ENCODE measurements at regions not wholly inside any gene's neighbourhood (a gene's known extent, or its start where the extent isn't known, plus 50 kb on each side); places are given as distances from the start of the nearest gene placed in this dataset.

DNA sequence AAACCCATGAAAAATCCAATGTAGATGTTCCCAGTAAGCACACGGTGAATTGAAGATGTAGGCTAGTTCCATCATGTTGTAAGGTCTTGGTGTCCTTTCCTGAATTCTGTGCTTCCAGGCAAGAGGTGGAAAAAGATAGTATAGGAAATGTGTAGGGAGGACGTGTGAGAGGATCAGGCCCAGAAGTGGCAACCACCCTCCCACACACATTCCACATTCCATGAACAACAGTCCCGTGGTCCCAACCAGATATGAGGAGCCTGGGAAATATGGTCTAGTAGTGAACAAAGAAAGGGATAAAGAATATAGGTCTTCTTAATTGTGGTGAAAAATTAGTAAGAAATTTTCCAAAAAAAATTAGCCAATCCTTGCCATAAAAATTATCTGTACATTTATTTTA is 1254.2 kb upstream of the SLC10A2 start:
- no peaks in the 10 kb centered on the region for H3K4me1 ChIP-seq (ENCODE audit: control insufficient read depth in 1 of 2, insufficient read depth in 2 of 2, low read length in 2 of 2)
- H3K27me3 ChIP-seq (ENCODE audit: low read depth, low read length) = no peaks in the 10 kb centered on the region
- H3K36me3 ChIP-seq (ENCODE audit: control insufficient read depth in 1 of 2, insufficient read depth in 2 of 2, low read length in 2 of 2) = no peaks in the 10 kb centered on the region
- no peak overlapping the region for H3K27ac ChIP-seq (ENCODE audit: low read length)
- H3K4me3 ChIP-seq (ENCODE audit: low read depth in 1 of 2, low read length in 2 of 2) = no peak overlapping the region
- no peaks in the 10 kb centered on the region for H3K9me3 ChIP-seq (ENCODE audit: control insufficient read depth in 1 of 2, low read length in 2 of 2)

DNA sequence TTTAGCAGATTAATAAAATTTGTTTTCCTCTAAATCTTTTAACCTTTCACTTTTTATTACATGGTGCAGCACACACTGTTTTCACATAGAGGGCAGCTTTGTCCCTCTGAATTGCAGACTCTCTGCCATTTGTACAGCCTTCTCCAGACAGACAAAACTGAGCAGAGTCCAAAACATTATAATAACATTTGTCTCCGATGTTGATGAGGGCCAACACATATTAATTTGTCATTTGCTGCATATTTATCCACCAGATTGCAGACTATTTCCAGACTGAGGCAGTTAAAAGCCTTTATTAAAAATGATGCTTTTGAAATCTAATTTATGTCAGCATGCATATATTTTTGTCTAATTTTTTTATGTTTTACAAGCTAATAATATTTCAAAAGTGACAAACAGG is 1251.9 kb upstream of the SLC10A2 start:
- Histone ChIP-seq H3K4me1 (ENCODE audit: control insufficient read depth in 1 of 2, insufficient read depth in 2 of 2, low read length in 2 of 2) (no peaks in the 10 kb centered on the region), H3K27me3 (ENCODE audit: low read depth, low read length) (no peaks in the 10 kb centered on the region), H3K36me3 (ENCODE audit: control insufficient read depth in 1 of 2, insufficient read depth in 2 of 2, low read length in 2 of 2) (no peaks in the 10 kb centered on the region), H3K4me3 (ENCODE audit: low read depth in 1 of 2, low read length in 2 of 2) (no peak overlapping the region), H3K9me3 (ENCODE audit: control insufficient read depth in 1 of 2, low read length in 2 of 2) (no peaks in the 10 kb centered on the region), H3K27ac (ENCODE audit: low read length) (no peak overlapping the region)

DNA sequence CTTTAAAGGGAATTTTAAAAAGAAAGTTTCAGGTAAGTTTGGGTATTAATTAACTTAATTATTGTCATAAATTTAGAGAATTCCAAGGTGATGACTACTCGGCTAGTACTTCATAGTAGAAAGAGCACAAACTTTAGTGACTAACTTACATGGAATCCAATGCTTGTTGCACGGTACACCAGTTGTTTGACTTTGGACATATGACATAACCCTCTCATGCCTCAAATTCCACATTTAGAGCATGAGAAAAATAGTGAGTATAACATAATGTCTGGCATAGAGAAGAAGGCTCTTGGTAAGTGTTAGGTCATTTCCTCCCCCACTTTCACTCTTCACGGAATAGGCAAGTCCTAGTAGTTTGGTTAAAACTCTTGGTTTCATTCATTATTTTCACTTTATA is 1249.4 kb upstream of the SLC10A2 start:
- Histone ChIP-seq H3K27me3 (ENCODE audit: low read depth, low read length) (no peaks in the 10 kb centered on the region), H3K9me3 (ENCODE audit: control insufficient read depth in 1 of 2, low read length in 2 of 2) (no peaks in the 10 kb centered on the region), H3K4me3 (ENCODE audit: low read depth in 1 of 2, low read length in 2 of 2) (no peak overlapping the region), H3K27ac (ENCODE audit: low read length) (no peak overlapping the region), H3K4me1 (ENCODE audit: control insufficient read depth in 1 of 2, insufficient read depth in 2 of 2, low read length in 2 of 2) (no peaks in the 10 kb centered on the region), H3K36me3 (ENCODE audit: control insufficient read depth in 1 of 2, insufficient read depth in 2 of 2, low read length in 2 of 2) (no peaks in the 10 kb centered on the region)

DNA sequence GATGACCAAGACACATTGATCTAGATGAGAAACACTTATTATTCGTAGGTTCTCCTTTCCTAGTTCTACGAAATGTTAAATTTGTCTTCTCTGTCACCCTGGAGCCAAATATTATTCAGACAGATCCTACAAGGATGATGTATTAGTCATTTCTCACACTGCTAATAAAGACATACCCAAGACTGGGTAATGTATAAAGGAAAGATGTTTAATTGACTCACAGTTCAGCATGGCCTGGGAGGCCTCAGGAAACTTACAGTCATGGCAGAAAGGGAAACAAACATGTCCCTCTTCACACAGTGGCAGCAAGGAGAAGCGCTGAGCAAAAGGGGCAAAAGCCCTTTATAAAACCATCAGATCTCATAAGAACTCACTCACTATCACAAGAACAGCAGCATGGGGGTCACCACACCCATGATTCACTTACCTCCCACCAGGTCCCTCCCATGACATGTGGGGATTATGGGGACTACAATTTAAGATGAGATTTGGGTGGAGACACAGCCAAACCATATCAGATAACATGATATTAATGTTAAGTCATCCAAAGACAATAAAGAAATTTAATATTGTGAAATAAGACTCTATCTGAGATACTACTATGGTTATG is 1248.8 kb upstream of the SLC10A2 start:
- Histone ChIP-seq H3K27ac (ENCODE audit: low read length) (no peak overlapping the region), H3K27me3 (ENCODE audit: low read depth, low read length) (no peaks in the 10 kb centered on the region), H3K4me1 (ENCODE audit: control insufficient read depth in 1 of 2, insufficient read depth in 2 of 2, low read length in 2 of 2) (no peaks in the 10 kb centered on the region), H3K4me3 (ENCODE audit: low read depth in 1 of 2, low read length in 2 of 2) (no peak overlapping the region), H3K36me3 (ENCODE audit: control insufficient read depth in 1 of 2, insufficient read depth in 2 of 2, low read length in 2 of 2) (no peaks in the 10 kb centered on the region), H3K9me3 (ENCODE audit: control insufficient read depth in 1 of 2, low read length in 2 of 2) (no peaks in the 10 kb centered on the region)

DNA sequence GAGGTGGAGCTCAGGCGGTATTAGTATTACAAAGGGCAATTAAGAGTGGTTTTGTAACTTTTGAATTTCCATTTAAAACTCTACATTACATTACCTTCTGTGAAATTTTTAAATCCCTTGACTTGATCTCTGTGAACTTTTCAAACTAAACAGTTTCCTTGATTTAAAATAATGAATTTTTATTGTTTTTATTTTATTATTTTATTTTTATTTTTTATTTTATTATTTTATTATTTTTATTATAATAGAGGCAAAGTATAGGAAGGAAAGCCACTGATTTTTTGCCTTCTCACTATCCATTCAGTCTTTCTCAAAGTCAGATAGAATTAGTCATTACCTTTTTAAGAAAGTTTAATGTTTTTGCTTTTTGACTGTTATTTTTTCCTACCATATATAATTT is 1248.1 kb upstream of the SLC10A2 start:
- H3K4me3 ChIP-seq (ENCODE audit: low read depth in 1 of 2, low read length in 2 of 2) = no peak overlapping the region
- H3K9me3 ChIP-seq (ENCODE audit: control insufficient read depth in 1 of 2, low read length in 2 of 2) = no peaks in the 10 kb centered on the region
- H3K27ac ChIP-seq (ENCODE audit: low read length) = no peak overlapping the region
- no peaks in the 10 kb centered on the region for H3K36me3 ChIP-seq (ENCODE audit: control insufficient read depth in 1 of 2, insufficient read depth in 2 of 2, low read length in 2 of 2)
- H3K4me1 ChIP-seq (ENCODE audit: control insufficient read depth in 1 of 2, insufficient read depth in 2 of 2, low read length in 2 of 2) = no peaks in the 10 kb centered on the region
- H3K27me3 ChIP-seq (ENCODE audit: low read depth, low read length) = no peaks in the 10 kb centered on the region

DNA sequence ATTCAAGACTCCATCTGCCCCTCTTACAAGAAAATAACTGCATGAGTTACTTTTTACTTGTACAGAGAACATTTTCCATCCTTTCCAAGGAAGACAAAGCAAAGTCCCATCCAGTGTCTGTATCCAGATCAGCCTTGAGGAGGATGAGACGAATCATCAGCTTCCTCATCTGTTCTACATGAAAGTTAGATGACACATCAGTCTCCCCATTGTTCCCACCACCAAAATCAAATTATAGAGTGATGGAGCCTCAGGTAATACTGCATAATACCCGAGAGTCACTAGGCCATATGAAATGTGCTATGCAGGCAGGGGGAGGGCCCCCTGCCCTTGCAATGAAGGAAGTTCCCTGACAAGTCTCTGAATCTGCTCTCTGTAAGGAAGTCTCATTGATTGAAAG is 1244.6 kb upstream of the SLC10A2 start:
- no peaks in the 10 kb centered on the region for H3K4me1 ChIP-seq (ENCODE audit: control insufficient read depth in 1 of 2, insufficient read depth in 2 of 2, low read length in 2 of 2)
- H3K9me3 ChIP-seq (ENCODE audit: control insufficient read depth in 1 of 2, low read length in 2 of 2) = no peaks in the 10 kb centered on the region
- H3K27me3 ChIP-seq (ENCODE audit: low read depth, low read length) = no peaks in the 10 kb centered on the region
- no peaks in the 10 kb centered on the region for H3K36me3 ChIP-seq (ENCODE audit: control insufficient read depth in 1 of 2, insufficient read depth in 2 of 2, low read length in 2 of 2)
- H3K4me3 ChIP-seq (ENCODE audit: low read depth in 1 of 2, low read length in 2 of 2) = no peak overlapping the region
- no peak overlapping the region for H3K27ac ChIP-seq (ENCODE audit: low read length)

DNA sequence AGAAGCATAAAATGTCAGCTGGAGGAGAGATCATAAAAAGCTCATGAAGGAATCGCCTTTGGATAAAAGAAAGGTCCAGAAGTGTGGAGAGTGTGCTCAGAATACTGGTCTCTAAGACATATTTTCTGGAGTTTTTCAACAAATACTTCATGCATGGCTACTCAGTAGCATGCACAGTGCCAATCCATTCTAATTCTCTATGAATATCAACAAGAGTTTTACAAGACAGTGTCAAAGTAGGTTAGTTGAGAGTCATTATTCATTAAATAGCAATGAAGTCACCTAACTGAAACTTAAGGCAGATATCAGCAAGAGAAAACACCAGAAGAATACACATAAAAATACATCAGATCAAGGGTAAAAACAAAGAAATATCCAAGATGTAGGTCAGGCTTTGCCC is 1243.2 kb upstream of the SLC10A2 start:
- no peaks in the 10 kb centered on the region for H3K4me1 ChIP-seq (ENCODE audit: control insufficient read depth in 1 of 2, insufficient read depth in 2 of 2, low read length in 2 of 2)
- no peaks in the 10 kb centered on the region for H3K36me3 ChIP-seq (ENCODE audit: control insufficient read depth in 1 of 2, insufficient read depth in 2 of 2, low read length in 2 of 2)
- H3K4me3 ChIP-seq (ENCODE audit: low read depth in 1 of 2, low read length in 2 of 2) = no peak overlapping the region
- H3K27ac ChIP-seq (ENCODE audit: low read length) = no peak overlapping the region
- H3K9me3 ChIP-seq (ENCODE audit: control insufficient read depth in 1 of 2, low read length in 2 of 2) = no peaks in the 10 kb centered on the region
- H3K27me3 ChIP-seq (ENCODE audit: low read depth, low read length) = no peaks in the 10 kb centered on the region

DNA sequence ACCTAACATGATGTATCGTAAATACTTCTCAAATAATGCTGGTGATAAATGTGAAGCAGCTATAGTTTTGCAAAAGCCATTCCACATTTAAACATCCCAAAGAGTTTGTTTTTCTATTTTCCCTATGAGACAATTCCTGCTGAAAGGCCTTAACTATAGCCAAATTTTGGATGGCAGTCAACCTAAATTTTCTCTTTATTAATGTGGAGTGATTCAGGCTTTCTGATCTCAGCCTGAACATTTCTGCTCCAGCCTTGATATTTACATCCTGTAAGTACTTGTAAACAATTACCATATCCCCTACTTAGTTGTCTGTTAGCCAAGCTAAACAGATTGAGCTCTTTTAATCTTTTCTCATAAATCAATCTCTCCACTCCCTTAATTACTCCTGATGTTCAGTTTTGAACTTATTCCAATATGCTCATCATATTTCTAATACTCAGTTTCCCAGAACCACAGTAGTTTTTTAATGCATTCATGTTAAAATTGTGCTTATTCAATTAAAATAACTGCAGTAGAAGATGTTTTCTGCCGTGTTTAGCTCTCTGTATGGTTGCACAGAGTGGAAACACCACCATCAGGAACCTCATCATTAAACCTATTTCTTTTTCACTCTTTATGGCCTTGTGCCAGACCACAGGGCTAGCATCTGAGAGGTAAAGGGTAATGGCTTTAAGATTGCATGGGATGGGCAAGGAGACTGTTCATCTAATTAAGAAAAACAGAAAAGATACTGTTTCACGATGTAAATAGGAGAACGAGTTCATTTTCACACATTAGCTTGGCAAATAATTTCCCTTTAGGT is 1235.2 kb upstream of the SLC10A2 start:
- Histone ChIP-seq H3K27me3 (ENCODE audit: low read depth, low read length) (no peaks in the 10 kb centered on the region), H3K9me3 (ENCODE audit: control insufficient read depth in 1 of 2, low read length in 2 of 2) (no peaks in the 10 kb centered on the region), H3K4me3 (ENCODE audit: low read depth in 1 of 2, low read length in 2 of 2) (no peak overlapping the region), H3K36me3 (ENCODE audit: control insufficient read depth in 1 of 2, insufficient read depth in 2 of 2, low read length in 2 of 2) (no peaks in the 10 kb centered on the region), H3K4me1 (ENCODE audit: control insufficient read depth in 1 of 2, insufficient read depth in 2 of 2, low read length in 2 of 2) (peaks cover 0 to 4% of the 10 kb centered on the region in 2 donors), H3K27ac (ENCODE audit: low read length) (no peak overlapping the region)

DNA sequence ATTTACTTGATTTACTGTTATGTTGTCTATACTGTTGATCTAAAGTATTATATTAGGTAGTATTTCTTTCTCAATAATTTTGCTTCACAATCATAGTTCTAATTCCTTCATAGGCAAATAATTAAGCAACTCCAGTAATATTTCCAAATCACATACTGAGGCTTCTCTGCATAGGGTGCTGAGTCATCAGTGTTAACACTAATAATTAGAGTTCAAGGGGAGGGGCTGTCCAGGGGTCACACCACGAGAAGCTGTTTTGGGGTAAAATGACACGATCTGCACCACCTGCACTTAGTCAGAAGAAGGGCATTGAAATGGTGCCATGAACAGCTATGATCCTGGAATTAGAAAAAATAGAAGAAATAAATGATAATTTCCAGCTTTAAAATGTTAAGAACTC is 1230.9 kb upstream of the SLC10A2 start:
- peaks cover 0 to 7% of the 10 kb centered on the region in 2 donors for H3K4me1 ChIP-seq (ENCODE audit: control insufficient read depth in 1 of 2, insufficient read depth in 2 of 2, low read length in 2 of 2)
- no peak overlapping the region for H3K4me3 ChIP-seq (ENCODE audit: low read depth in 1 of 2, low read length in 2 of 2)
- no peak overlapping the region for H3K27ac ChIP-seq (ENCODE audit: low read length)
- no peaks in the 10 kb centered on the region for H3K27me3 ChIP-seq (ENCODE audit: low read depth, low read length)
- no peaks in the 10 kb centered on the region for H3K36me3 ChIP-seq (ENCODE audit: control insufficient read depth in 1 of 2, insufficient read depth in 2 of 2, low read length in 2 of 2)
- no peaks in the 10 kb centered on the region for H3K9me3 ChIP-seq (ENCODE audit: control insufficient read depth in 1 of 2, low read length in 2 of 2)

DNA sequence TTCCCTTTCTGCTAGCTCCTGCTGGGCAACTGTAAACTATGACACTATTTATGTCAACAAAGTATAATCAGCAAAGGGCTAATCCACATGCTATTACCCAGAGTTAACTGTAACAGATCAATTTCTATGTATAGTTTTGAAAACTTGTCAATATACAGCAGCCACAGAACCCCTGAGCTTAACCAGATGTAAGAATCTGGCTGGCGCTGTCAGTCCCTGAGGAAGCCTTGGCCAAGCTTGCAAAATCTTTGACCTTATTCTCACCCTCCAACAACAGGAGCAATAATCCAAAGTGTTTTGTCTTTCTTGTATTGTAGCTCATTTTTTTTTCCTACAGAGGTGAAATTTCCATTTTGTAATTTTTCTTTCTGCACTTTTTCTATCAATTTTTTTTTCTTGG is 1230.1 kb upstream of the SLC10A2 start:
- Histone ChIP-seq H3K4me1 (ENCODE audit: control insufficient read depth in 1 of 2, insufficient read depth in 2 of 2, low read length in 2 of 2) (peaks cover 0 to 7% of the 10 kb centered on the region in 2 donors), H3K27ac (ENCODE audit: low read length) (no peak overlapping the region), H3K27me3 (ENCODE audit: low read depth, low read length) (no peaks in the 10 kb centered on the region), H3K36me3 (ENCODE audit: control insufficient read depth in 1 of 2, insufficient read depth in 2 of 2, low read length in 2 of 2) (no peaks in the 10 kb centered on the region), H3K4me3 (ENCODE audit: low read depth in 1 of 2, low read length in 2 of 2) (no peak overlapping the region), H3K9me3 (ENCODE audit: control insufficient read depth in 1 of 2, low read length in 2 of 2) (no peaks in the 10 kb centered on the region)

DNA sequence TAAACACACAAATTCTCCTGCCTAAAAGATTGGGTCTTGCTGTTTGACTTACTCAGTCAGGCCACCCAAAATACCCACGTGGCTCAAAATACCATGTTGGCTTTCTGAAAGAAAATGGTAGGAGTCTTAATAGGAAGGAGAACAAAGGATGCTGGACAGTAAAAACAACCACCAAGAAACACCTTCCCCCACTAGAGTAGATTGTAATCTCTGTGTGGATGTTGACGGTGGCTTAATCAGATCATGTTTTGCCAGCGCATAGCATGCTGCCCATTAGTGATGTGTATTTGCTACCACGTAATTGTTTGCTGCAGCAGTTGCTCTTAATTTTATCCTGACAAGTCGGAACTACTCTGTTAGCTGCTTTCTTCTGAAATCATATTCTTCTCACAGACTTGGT is 1229.3 kb upstream of the SLC10A2 start:
- H3K36me3 ChIP-seq (ENCODE audit: control insufficient read depth in 1 of 2, insufficient read depth in 2 of 2, low read length in 2 of 2) = no peaks in the 10 kb centered on the region
- no peak overlapping the region for H3K4me3 ChIP-seq (ENCODE audit: low read depth in 1 of 2, low read length in 2 of 2)
- H3K27me3 ChIP-seq (ENCODE audit: low read depth, low read length) = no peaks in the 10 kb centered on the region
- H3K4me1 ChIP-seq (ENCODE audit: control insufficient read depth in 1 of 2, insufficient read depth in 2 of 2, low read length in 2 of 2) = peaks cover 0 to 7% of the 10 kb centered on the region in 2 donors
- no peaks in the 10 kb centered on the region for H3K9me3 ChIP-seq (ENCODE audit: control insufficient read depth in 1 of 2, low read length in 2 of 2)
- H3K27ac ChIP-seq (ENCODE audit: low read length) = no peak overlapping the region

DNA sequence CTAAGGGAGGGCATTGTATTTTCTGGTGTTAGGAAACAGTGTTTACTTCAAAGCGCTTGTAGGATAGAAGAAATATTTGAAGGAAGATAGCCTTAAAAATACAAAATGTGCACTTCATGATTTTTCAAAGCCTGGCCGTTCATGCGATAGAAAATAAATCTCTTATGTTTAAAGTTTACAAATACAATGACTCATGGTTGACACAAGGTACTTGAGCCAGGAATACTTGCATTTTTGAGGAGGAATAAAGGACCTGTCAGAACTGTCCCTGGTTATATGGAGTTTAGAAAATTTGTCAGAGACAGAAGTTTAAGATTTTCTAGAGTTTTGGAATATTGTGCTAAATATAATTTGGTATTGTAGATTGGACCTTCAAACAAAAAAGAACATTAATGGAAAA is 1223.2 kb upstream of the SLC10A2 start:
- H3K36me3 ChIP-seq (ENCODE audit: control insufficient read depth in 1 of 2, insufficient read depth in 2 of 2, low read length in 2 of 2) = no peaks in the 10 kb centered on the region
- no peaks in the 10 kb centered on the region for H3K9me3 ChIP-seq (ENCODE audit: control insufficient read depth in 1 of 2, low read length in 2 of 2)
- H3K4me3 ChIP-seq (ENCODE audit: low read depth in 1 of 2, low read length in 2 of 2) = no peak overlapping the region
- H3K4me1 ChIP-seq (ENCODE audit: control insufficient read depth in 1 of 2, insufficient read depth in 2 of 2, low read length in 2 of 2) = no peaks in the 10 kb centered on the region
- H3K27me3 ChIP-seq (ENCODE audit: low read depth, low read length) = no peaks in the 10 kb centered on the region
- no peak overlapping the region for H3K27ac ChIP-seq (ENCODE audit: low read length)
